Heart right ventricle (tissue), 16 donors: ENCODE measurements at regions not wholly inside any gene's neighbourhood (a gene's known extent, or its start where the extent isn't known, plus 50 kb on each side); places are given as distances from the start of the nearest gene placed in this dataset.
A peak's percentile ranks its signal among the peaks of the same experiment; 100 is the strongest.

Experiments used
- ATAC-seq, 8 donors: fragments of 200-7000 bp; cut with Tn5 transposase; one replicate each; pipeline ENCODE4 v1.9.1; 2020; ENCODE audit warnings: mild to moderate bottlenecking in 8 of 8, moderate library complexity in 8 of 8, moderate number of reproducible peaks in 1 of 8
- DNase-seq, 2 donors: peaks; one replicate each; pipeline ENCODE4 v3.0.0-alpha.2; 2020
- H3K27ac ChIP-seq, 10 donors: fragments of 200-600 bp; sonication (generic) in 2 of 10; one replicate each; pipeline versions ENCODE4 v1.5.0 to v1.8.0; 2020 to 2022; ENCODE audit warnings: mild to moderate bottlenecking in 3 of 10
- H3K27me3 ChIP-seq, 7 donors: fragments of 200-600 bp; one replicate each; pipeline ENCODE4 v1.8.0; 2021 to 2022; ENCODE audit warnings: mild to moderate bottlenecking in 2 of 7
- H3K36me3 ChIP-seq, 9 donors: fragments of 200-600 bp; sonication (generic) in 1 of 9; one replicate each; pipeline versions ENCODE4 v1.5.0 to v1.8.0; 2020 to 2022; ENCODE audit warnings: mild to moderate bottlenecking in 2 of 9
- H3K4me1 ChIP-seq, 9 donors: fragments of 200-600 bp; sonication (generic) in 1 of 9; one replicate each; pipeline versions ENCODE4 v1.5.0 to v1.8.0; 2020 to 2022; ENCODE audit warnings: mild to moderate bottlenecking in 4 of 9
- H3K4me3 ChIP-seq, 10 donors: fragments of 200-600 bp; sonication (generic) in 2 of 10; one replicate each; pipeline versions ENCODE4 v1.5.0 to v1.8.0; 2020 to 2022; ENCODE audit warnings: mild to moderate bottlenecking in 7 of 10, moderate library complexity in 2 of 10
- H3K9me3 ChIP-seq, 11 donors: fragments of 200-600 bp in 10 of 11; sonication (generic) in 2 of 11; one replicate each; pipeline versions ENCODE4 v1.5.0 to v1.8.0; 2013 to 2022; ENCODE audit warnings: mild to moderate bottlenecking in 2 of 11, control low read depth in 1 of 11, moderate library complexity in 1 of 11
- WGBS, 2 donors: extraction: QIAGEN DNeasy Blood & Tissue Kit; methylation state at CpG; one replicate each; pipeline ENCODE4 v1.1.7; 2013; ENCODE audit warnings: inconsistent platforms in 1 of 2; 5-methylcytosine and 5-hydroxymethylcytosine counted together
- intact Hi-C, 10 donors: fragments of 100-400 bp; cut with DNase I; formaldehyde crosslinking; loops; one replicate each; pipeline versions ENCODE4 v1.11.1 to v1.14.2; 2022
- TF ChIP-seq, protein P1 (sequence below), 9 donors: fragments of 200-600 bp; sonication (generic) in 2 of 9; IDR thresholded peaks; one replicate each; pipeline versions ENCODE4 v1.5.0 to v1.8.0; 2021 to 2022; ENCODE audit warnings: antibody characterized with exemption in 9 of 9, mild to moderate bottlenecking in 5 of 9, moderate library complexity in 1 of 9
- donor health status: Arrhythmogenic right ventricular cardiomyopathy.
- donor health status: ischemic (EF 13 %, LVEDD 7.1; RV severe dilation, severe dysfunction).
- donor health status: healthy with polysubstance abuse.
- donor health status: DM: no; HTN: yes; CAD: no.
- donor health status: DM: no; HTN: no; CAD: no.
- donor health status: ischemic (EF 25% LVEDD 6.9; RV normal size, moderate dysfunction).
- donor health status: ischemic (EF 25% LVEDD 5.7; RV mildly dilated, moderate dysfunction).
- donor health status: healthy.
- donor health status: DM: yes; HTN: yes; CAD: no.
- donor health status: Ischemic cardiomyopathy.
- donor health status: ischemic (EF 35%, LVEDD 5.7; RV mildly dilated, moderate dysfunction).
- donor health status: nonischemic (EF 11% LVEDD 7.7; RV severe dilation, severe dysfunction).
- donor health status: DM: yes; HTN: yes; CAD: no.
- donor health status: PGD.
- donor health status: ischemic (EF 29% LVEDD 5.4; RV normal size, mild dysfunction).
- donor health status: nonischemic (EF 23%, LVEDD 6.1; RV moderate dilation, normal function).

DNA sequence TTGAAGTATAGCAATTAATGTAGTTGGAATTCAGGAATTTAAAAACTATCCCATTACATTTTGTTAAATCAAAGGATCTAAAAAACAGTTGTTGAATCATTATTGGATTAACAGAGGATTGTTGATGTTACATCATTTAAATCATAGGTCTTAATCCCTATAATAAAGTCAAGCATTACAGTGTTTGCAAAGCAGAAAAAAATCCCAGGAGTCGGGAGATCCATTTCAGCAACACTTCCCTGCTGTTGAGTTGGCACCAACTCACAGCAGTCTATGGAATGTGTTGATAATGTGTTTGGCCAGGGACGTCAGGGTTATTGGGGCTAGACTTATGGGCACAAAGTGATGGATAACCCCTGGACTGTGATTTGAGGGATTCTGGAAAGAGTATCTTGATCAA is 99.1 kb upstream of the TMTC1 start:
- Histone ChIP-seq H3K27ac (no peak overlapping the region), H3K27me3 (no peaks in the 10 kb centered on the region), H3K4me1 (peaks cover 0 to 22% (median 0%) of the 10 kb centered on the region in 9 donors), H3K4me3 (no peak overlapping the region), H3K9me3 (peaks cover 0 to 9% (median 0%) of the 10 kb centered on the region in 11 donors), H3K36me3 (no peaks in the 10 kb centered on the region)
- TF ChIP-seq, protein P1, sequence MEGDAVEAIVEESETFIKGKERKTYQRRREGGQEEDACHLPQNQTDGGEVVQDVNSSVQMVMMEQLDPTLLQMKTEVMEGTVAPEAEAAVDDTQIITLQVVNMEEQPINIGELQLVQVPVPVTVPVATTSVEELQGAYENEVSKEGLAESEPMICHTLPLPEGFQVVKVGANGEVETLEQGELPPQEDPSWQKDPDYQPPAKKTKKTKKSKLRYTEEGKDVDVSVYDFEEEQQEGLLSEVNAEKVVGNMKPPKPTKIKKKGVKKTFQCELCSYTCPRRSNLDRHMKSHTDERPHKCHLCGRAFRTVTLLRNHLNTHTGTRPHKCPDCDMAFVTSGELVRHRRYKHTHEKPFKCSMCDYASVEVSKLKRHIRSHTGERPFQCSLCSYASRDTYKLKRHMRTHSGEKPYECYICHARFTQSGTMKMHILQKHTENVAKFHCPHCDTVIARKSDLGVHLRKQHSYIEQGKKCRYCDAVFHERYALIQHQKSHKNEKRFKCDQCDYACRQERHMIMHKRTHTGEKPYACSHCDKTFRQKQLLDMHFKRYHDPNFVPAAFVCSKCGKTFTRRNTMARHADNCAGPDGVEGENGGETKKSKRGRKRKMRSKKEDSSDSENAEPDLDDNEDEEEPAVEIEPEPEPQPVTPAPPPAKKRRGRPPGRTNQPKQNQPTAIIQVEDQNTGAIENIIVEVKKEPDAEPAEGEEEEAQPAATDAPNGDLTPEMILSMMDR (IDR thresholded peaks at IDR 0.05), result no peak
- 16 to 35% methylated on average over 2 of the region's 2 CpGs for WGBS, 2 donors
- intact Hi-C loops, result loop anchor here in 5 of 10 donors (10.0 kb wide), 4 partner anchors 98 to 358 kb away; partner anchors contain the start of gene TMTC1 (in 1 of the 5)
- ATAC-seq (peak in 3 of 8 donors; percentile 37 to 52 (median 48)), DNase-seq (no peak)

GRCh38 chr12:29880987-29881386 is 97.2 kb upstream of the TMTC1 start:
- Histone ChIP-seq H3K36me3 (no peaks in the 10 kb centered on the region), H3K27ac (no peak overlapping the region), H3K4me3 (no peak overlapping the region), H3K27me3 (no peaks in the 10 kb centered on the region), H3K9me3 (peaks cover 0 to 27% (median 0%) of the 10 kb centered on the region in 11 donors), H3K4me1 (peaks cover 0 to 22% (median 0%) of the 10 kb centered on the region in 9 donors)
- TF ChIP-seq, protein P1 (IDR thresholded peaks at IDR 0.05), result no peak
- ATAC-seq (no peak), DNase-seq (no peak)
- intact Hi-C loops, result loop anchor here in 5 of 10 donors (10.0 kb wide), 4 partner anchors 96 to 356 kb away; partner anchors contain the start of gene TMTC1 (in 1 of the 5)
- 80 to 90% methylated on average over 3 of the region's 3 CpGs for WGBS, 2 donors

- H3K36me3 ChIP-seq, result no peaks in the 10 kb centered on the region
- peaks cover 0 to 23% (median 0%) of the 10 kb centered on the region in 11 donors for H3K9me3 ChIP-seq
- H3K4me3 ChIP-seq, result no peak overlapping the region
- peaks cover 0 to 22% (median 0%) of the 10 kb centered on the region in 9 donors for H3K4me1 ChIP-seq
- 54 to 55% methylated on average over 4 of the region's 4 CpGs for WGBS, 2 donors
- ATAC-seq, result no peak
- no peak for DNase-seq
- intact Hi-C loops, result loop anchor here in 5 of 10 donors (10.0 kb wide), 4 partner anchors 95 to 355 kb away; partner anchors contain the start of gene TMTC1 (in 1 of the 5)
- TF ChIP-seq, protein P1 (IDR thresholded peaks at IDR 0.05), result no peak
- H3K27ac ChIP-seq, result no peak overlapping the region
- H3K27me3 ChIP-seq, result no peaks in the 10 kb centered on the region
Measured at GRCh38 chr12:29879606-29880308, 96.0 kb upstream of the TMTC1 start.

- intact Hi-C loops, result no loop called here
Measured at GRCh38 chr12:29869946-29870345, 86.2 kb upstream of the TMTC1 start.

More at GRCh38 chr12:29869946-29870345, 86.2 kb upstream of the TMTC1 start:
- no peak for ATAC-seq
- 55 to 63% methylated on average over 1 of the region's 1 CpG for WGBS, 2 donors
- TF ChIP-seq, protein P1 (IDR thresholded peaks at IDR 0.05), result no peak
- Histone ChIP-seq H3K4me3 (no peak overlapping the region), H3K27ac (no peak overlapping the region), H3K4me1 (no peaks in the 10 kb centered on the region), H3K27me3 (no peaks in the 10 kb centered on the region), H3K36me3 (no peaks in the 10 kb centered on the region), H3K9me3 (no peaks in the 10 kb centered on the region)
- no peak for DNase-seq
